IMR-90 (cell line): ENCODE measurements at regions not wholly inside any gene's neighbourhood (a gene's known extent, or its start where the extent isn't known, plus 50 kb on each side); places are given as distances from the start of the nearest gene placed in this dataset.

Experiments used
- ATAC-seq: fragments of 200-7000 bp; cut with Tn5 transposase; 2 replicates; pipeline ENCODE4 v1.9.1; 2020; ENCODE audit warnings: low read depth, mild to moderate bottlenecking, moderate library complexity
- BruUV-seq: library from RNA; stranded (reverse); fragments of 400-500 nt; replicated peaks from 2 replicates; lab custom pipeline; 2021; lab: Mats Ljungman, UMichigan
- CTCF ChIA-PET: fragments of 300-600 bp; formaldehyde crosslinking; extraction: SDS; loops from one replicate; lab custom pipeline; 2021; ENCODE audit warnings: antibody characterized with exemption; lab: Yijun Ruan, JAX
- POLR2A ChIA-PET: fragments of 300-600 bp; sonication (Branson Sonifier 250); formaldehyde crosslinking; loops from one replicate; lab custom pipeline; 2022; ENCODE audit warnings: antibody characterized with exemption; ENCODE audit not compliant: unreplicated experiment; lab: Charles Lee
- DNase-seq: peaks from one replicate; pipeline ENCODE4 v3.0.0; 2013
- H2AFZ ChIP-seq: replicated peaks from 2 replicates; pipeline ENCODE3; 2013; ENCODE audit warnings: low read length, mild to moderate bottlenecking; ENCODE audit not compliant: poor library complexity
- H2AK5ac ChIP-seq: 2 replicates; pipeline ENCODE4 v1.6.1; 2013; ENCODE audit warnings: low read depth, low read length, inconsistent platforms
- H2AK9ac ChIP-seq: replicated peaks from 2 replicates; pipeline ENCODE3; 2013; ENCODE audit warnings: mild to moderate bottlenecking, low read depth, low read length, moderate library complexity; ENCODE audit not compliant: poor library complexity
- H2BK120ac ChIP-seq: 2 replicates; pipeline ENCODE4 v1.6.1; 2013; ENCODE audit warnings: low read depth, low read length, inconsistent platforms
- H2BK15ac ChIP-seq: 3 replicates; pipeline ENCODE4 v1.6.1; 2013; ENCODE audit warnings: low read depth, low read length, inconsistent platforms
- H2BK20ac ChIP-seq: 2 replicates; pipeline ENCODE4 v1.6.1; 2013; ENCODE audit warnings: low read depth, mild to moderate bottlenecking, inconsistent platforms, low read length, moderate library complexity
- H2BK5ac ChIP-seq: 2 replicates; pipeline ENCODE4 v1.6.1; 2013; ENCODE audit warnings: mild to moderate bottlenecking, low read depth, low read length, inconsistent platforms; ENCODE audit not compliant: poor library complexity, severe bottlenecking
- H3K14ac ChIP-seq: replicated peaks from 2 replicates; pipeline ENCODE4 v1.6.1; 2013; ENCODE audit warnings: low read depth, low read length, inconsistent platforms
- H3K18ac ChIP-seq: 2 replicates; pipeline ENCODE4 v1.6.1; 2013; ENCODE audit warnings: low read depth, low read length, control low read depth
- H3K23ac ChIP-seq: 2 replicates; pipeline ENCODE4 v1.6.1; 2013; ENCODE audit warnings: low read depth, low read length, inconsistent platforms
- H3K27ac ChIP-seq: 2 replicates; pipeline ENCODE4 v1.5.1; 2013; ENCODE audit warnings: mild to moderate bottlenecking, control low read depth, low read length; ENCODE audit not compliant: insufficient read depth
- H3K27me3 ChIP-seq: 2 replicates; pipeline ENCODE4 v1.6.1; 2013; ENCODE audit warnings: low read length; ENCODE audit not compliant: control insufficient read depth, insufficient read depth
- H3K36me3 ChIP-seq: 2 replicates; pipeline ENCODE4 v1.6.1; 2013; ENCODE audit warnings: low read length, mixed read lengths; ENCODE audit not compliant: control insufficient read depth, insufficient read depth
- H3K4ac ChIP-seq: 2 replicates; pipeline ENCODE4 v1.6.1; 2013; ENCODE audit warnings: low read depth, low read length, inconsistent platforms
- H3K4me1 ChIP-seq: 2 replicates; pipeline ENCODE4 v1.6.1; 2013; ENCODE audit warnings: low read length, mixed read lengths; ENCODE audit not compliant: control insufficient read depth, insufficient read depth
- H3K4me2 ChIP-seq: 2 replicates; pipeline ENCODE4 v1.6.1; 2013; ENCODE audit warnings: low read depth, mild to moderate bottlenecking, control low read depth, low read length, moderate library complexity
- H3K4me3 ChIP-seq: 2 replicates; pipeline ENCODE4 v1.5.1; 2013; ENCODE audit warnings: low read depth, mild to moderate bottlenecking, control low read depth, low read length, moderate library complexity; ENCODE audit not compliant: insufficient read depth
- H3K56ac ChIP-seq: 2 replicates; pipeline ENCODE4 v1.6.1; 2013; ENCODE audit warnings: low read length, inconsistent platforms; ENCODE audit not compliant: insufficient read depth; ENCODE audit errors: extremely low read depth
- H3K79me1 ChIP-seq, 2 experiments: 2 replicates each; pipeline ENCODE4 v1.6.1; 2013; ENCODE audit warnings: low read length in 2 of 2, inconsistent platforms in 1 of 2, low read depth in 1 of 2
- H3K9ac ChIP-seq: 2 replicates; pipeline ENCODE4 v1.6.1; 2013; ENCODE audit warnings: low read depth, low read length, control low read depth
- H3K9me1 ChIP-seq: 2 replicates; pipeline ENCODE4 v1.6.1; 2013; ENCODE audit warnings: low read length, inconsistent platforms; ENCODE audit not compliant: insufficient read depth
- H3K9me3 ChIP-seq: 2 replicates; pipeline ENCODE4 v1.6.1; 2013; ENCODE audit warnings: low read length; ENCODE audit not compliant: control insufficient read depth, insufficient read depth
- H4K20me1 ChIP-seq: 2 replicates; pipeline ENCODE4 v1.6.1; 2013; ENCODE audit warnings: low read length, inconsistent platforms; ENCODE audit not compliant: insufficient read depth
- H4K5ac ChIP-seq: 2 replicates; pipeline ENCODE4 v1.6.1; 2013; ENCODE audit warnings: mild to moderate bottlenecking, low read depth, low read length, control low read depth
- H4K8ac ChIP-seq, 2 experiments: 2 replicates each; pipeline ENCODE4 v1.6.1; 2013; ENCODE audit warnings: low read depth in 2 of 2, low read length in 2 of 2, control low read depth in 1 of 2, inconsistent platforms in 1 of 2
- H4K91ac ChIP-seq: 2 replicates; pipeline ENCODE4 v1.6.1; 2013; ENCODE audit warnings: low read depth, low read length, inconsistent platforms; ENCODE audit not compliant: insufficient read depth
- MAFK ChIP-seq: IDR thresholded peaks from 2 replicates; pipeline ENCODE4 v1.6.1; 2012; ENCODE audit warnings: low read depth, low read length, improper control_type of control experiment
- MAZ ChIP-seq: IDR thresholded peaks from 2 replicates; pipeline ENCODE4 v1.6.1; 2012; ENCODE audit warnings: low read depth, mild to moderate bottlenecking, low read length, improper control_type of control experiment, moderate library complexity, borderline replicate concordance
- MXI1 ChIP-seq: IDR thresholded peaks from 2 replicates; pipeline ENCODE4 v1.6.1; 2012; ENCODE audit warnings: low read depth, mild to moderate bottlenecking, low read length, moderate library complexity, borderline replicate concordance
- POLR2A ChIP-seq: IDR thresholded peaks from 2 replicates; pipeline ENCODE4 v1.6.1; 2012; ENCODE audit warnings: mild to moderate bottlenecking, low read depth, low read length
- RAD21 ChIP-seq: IDR thresholded peaks from 2 replicates; pipeline ENCODE4 v1.6.1; 2012; ENCODE audit warnings: low read length, improper control_type of control experiment
- RFX5 ChIP-seq: IDR thresholded peaks from 2 replicates; pipeline ENCODE4 v1.8.0; 2012; ENCODE audit warnings: low read depth, mild to moderate bottlenecking, low read length, moderate library complexity
- WGBS, 2 experiments: methylation state at CpG; one replicate each; pipeline versions ENCODE4 v1.1.5 to v1.1.7; 2013; ENCODE audit warnings: missing lambda C conversion rate in 2 of 2; ENCODE audit not compliant: insufficient read length in 1 of 2; ENCODE audit errors: extremely low coverage in 2 of 2; 5-methylcytosine and 5-hydroxymethylcytosine counted together
- dilution Hi-C: fragments of 300-500 bp; cut with HindIII; formaldehyde crosslinking; loops from one replicate; pipeline ENCODE4 v1.14.3; 2018; ENCODE audit warnings: low sequenced_read_pairs; ENCODE audit not compliant: unreplicated experiment
- in situ Hi-C: fragments of 300-500 bp; cut with MboI; formaldehyde crosslinking; loops from 3 replicates; pipeline ENCODE4 v1.14.3; 2019; ENCODE audit warnings: low sequenced_read_pairs, inconsistent platforms, mixed read lengths
- intact Hi-C: fragments of 100-400 bp; cut with micrococcal nuclease; formaldehyde crosslinking; loops from 2 replicates; pipeline ENCODE4 v1.10.0; 2022
- TF ChIP-seq, protein P1 (sequence below): fragments of 150-350 bp; IDR thresholded peaks from 2 replicates; pipeline ENCODE4 v1.6.1; 2016; ENCODE audit warnings: low read depth, mild to moderate bottlenecking, low read length, moderate library complexity, borderline replicate concordance
- TF ChIP-seq, protein P2 (sequence below): conservative IDR thresholded peaks from 2 replicates; pipeline ENCODE4 v1.5.1; 2012; ENCODE audit warnings: mild to moderate bottlenecking, low read depth, low read length, improper control_type of control experiment

DNA sequence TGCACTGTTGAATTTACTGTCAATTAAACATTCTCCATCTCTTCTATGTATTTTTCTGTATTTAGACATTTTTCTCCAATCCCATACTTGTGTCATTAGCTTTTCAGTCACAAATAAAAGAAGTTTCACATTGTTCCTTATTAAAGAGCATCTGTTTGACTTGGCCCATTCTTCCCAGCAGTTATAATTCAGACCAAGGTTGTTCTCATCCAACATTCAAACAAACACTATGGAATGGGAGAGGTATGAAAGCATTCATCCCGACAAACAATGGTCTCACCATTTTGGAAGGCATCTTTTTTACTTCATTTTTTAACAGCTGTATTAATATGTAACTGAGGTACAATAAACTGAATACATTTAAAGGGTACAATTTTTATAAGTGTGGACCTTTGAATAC lies 208.8 kb upstream of the MAF start:
- H3K4ac ChIP-seq, result no peak overlapping the region
- in situ Hi-C loops, result no loop called here
- intact Hi-C loops, result no loop called here
- no peak overlapping the region for H2BK5ac ChIP-seq
- no peak overlapping the region for H4K5ac ChIP-seq
- H3K9me1 ChIP-seq, result no peaks in the 10 kb centered on the region
- H2AK5ac ChIP-seq, result no peak overlapping the region
- no peaks in the 10 kb centered on the region for H4K20me1 ChIP-seq
- no peak overlapping the region for H2AK9ac ChIP-seq
- WGBS, 2 experiments, result no CpG with 5 or more reads among the region's 1 CpG
- H3K14ac ChIP-seq, result no peak overlapping the region
- no TSS peak for BruUV-seq
- H2BK20ac ChIP-seq, result no peak overlapping the region
- no peak overlapping the region for H4K91ac ChIP-seq
- ChIA-PET CTCF (no interaction called here), POLR2A (no interaction called here)
- no peak overlapping the region for H2BK120ac ChIP-seq
- H3K18ac ChIP-seq, result no peak overlapping the region
- H3K4me3 ChIP-seq, result no peak overlapping the region
- H3K36me3 ChIP-seq, result no peaks in the 10 kb centered on the region
- no peak for ATAC-seq
- H2BK15ac ChIP-seq, result no peak overlapping the region
- H3K27ac ChIP-seq, result no peak overlapping the region
- no peaks in the 10 kb centered on the region for H3K79me1 ChIP-seq
- dilution Hi-C loops, result no loop called here
- no peak overlapping the region for H3K4me2 ChIP-seq
- no peak overlapping the region for H3K23ac ChIP-seq
- no peak for DNase-seq
- H2AFZ ChIP-seq, result no peak overlapping the region
- no peaks in the 10 kb centered on the region for H3K4me1 ChIP-seq
- TF ChIP-seq RAD21 (no peak), MAFK (no peak), RFX5 (no peak), POLR2A (no peak), MXI1 (no peak), MAZ (no peak)
- TF ChIP-seq, protein P1, sequence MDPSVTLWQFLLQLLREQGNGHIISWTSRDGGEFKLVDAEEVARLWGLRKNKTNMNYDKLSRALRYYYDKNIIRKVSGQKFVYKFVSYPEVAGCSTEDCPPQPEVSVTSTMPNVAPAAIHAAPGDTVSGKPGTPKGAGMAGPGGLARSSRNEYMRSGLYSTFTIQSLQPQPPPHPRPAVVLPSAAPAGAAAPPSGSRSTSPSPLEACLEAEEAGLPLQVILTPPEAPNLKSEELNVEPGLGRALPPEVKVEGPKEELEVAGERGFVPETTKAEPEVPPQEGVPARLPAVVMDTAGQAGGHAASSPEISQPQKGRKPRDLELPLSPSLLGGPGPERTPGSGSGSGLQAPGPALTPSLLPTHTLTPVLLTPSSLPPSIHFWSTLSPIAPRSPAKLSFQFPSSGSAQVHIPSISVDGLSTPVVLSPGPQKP, result no peak
- TF ChIP-seq, protein P2, sequence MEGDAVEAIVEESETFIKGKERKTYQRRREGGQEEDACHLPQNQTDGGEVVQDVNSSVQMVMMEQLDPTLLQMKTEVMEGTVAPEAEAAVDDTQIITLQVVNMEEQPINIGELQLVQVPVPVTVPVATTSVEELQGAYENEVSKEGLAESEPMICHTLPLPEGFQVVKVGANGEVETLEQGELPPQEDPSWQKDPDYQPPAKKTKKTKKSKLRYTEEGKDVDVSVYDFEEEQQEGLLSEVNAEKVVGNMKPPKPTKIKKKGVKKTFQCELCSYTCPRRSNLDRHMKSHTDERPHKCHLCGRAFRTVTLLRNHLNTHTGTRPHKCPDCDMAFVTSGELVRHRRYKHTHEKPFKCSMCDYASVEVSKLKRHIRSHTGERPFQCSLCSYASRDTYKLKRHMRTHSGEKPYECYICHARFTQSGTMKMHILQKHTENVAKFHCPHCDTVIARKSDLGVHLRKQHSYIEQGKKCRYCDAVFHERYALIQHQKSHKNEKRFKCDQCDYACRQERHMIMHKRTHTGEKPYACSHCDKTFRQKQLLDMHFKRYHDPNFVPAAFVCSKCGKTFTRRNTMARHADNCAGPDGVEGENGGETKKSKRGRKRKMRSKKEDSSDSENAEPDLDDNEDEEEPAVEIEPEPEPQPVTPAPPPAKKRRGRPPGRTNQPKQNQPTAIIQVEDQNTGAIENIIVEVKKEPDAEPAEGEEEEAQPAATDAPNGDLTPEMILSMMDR, result no peak
- no peak overlapping the region for H4K8ac ChIP-seq
- no peaks in the 10 kb centered on the region for H3K27me3 ChIP-seq
- H3K9me3 ChIP-seq, result peaks cover 14% of the 10 kb centered on the region
- no peak overlapping the region for H3K56ac ChIP-seq
- H3K9ac ChIP-seq, result no peak overlapping the region
